ENCODE measurements at regions not wholly inside any gene's neighbourhood (a gene's known extent, or its start where the extent isn't known, plus 50 kb on each side); places are given as distances from the start of the nearest gene placed in this dataset.

DNA sequence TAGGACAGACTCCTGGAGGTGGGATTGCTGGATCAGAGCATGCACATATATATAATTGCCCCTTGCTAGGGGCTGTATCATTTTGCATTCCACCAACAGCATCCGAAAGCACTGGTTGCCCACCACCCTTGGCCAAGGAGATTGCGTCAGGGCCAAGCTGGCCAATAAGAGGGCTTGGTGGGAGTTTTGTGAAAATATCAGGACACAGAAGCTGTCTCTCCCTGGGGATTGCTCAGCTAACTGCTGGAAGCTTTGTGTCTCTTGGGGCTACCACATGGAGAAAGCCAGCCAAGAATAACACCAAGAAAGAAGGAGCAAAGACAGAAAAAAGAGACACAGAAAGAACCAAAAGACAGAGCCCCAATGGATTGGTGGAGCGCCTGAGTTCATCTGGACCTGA lies 90.6 kb upstream of the RALGAPA2 start:
- TF ChIP-seq, protein P1, sequence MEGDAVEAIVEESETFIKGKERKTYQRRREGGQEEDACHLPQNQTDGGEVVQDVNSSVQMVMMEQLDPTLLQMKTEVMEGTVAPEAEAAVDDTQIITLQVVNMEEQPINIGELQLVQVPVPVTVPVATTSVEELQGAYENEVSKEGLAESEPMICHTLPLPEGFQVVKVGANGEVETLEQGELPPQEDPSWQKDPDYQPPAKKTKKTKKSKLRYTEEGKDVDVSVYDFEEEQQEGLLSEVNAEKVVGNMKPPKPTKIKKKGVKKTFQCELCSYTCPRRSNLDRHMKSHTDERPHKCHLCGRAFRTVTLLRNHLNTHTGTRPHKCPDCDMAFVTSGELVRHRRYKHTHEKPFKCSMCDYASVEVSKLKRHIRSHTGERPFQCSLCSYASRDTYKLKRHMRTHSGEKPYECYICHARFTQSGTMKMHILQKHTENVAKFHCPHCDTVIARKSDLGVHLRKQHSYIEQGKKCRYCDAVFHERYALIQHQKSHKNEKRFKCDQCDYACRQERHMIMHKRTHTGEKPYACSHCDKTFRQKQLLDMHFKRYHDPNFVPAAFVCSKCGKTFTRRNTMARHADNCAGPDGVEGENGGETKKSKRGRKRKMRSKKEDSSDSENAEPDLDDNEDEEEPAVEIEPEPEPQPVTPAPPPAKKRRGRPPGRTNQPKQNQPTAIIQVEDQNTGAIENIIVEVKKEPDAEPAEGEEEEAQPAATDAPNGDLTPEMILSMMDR (IDR thresholded peaks at IDR 0.05), result no peak
- no peak for TF ChIP-seq POLR2AphosphoS5 (IDR thresholded peaks at IDR 0.05; ENCODE audit: low read depth, low read length)
